ENCODE measurements at regions not wholly inside any gene's neighbourhood (a gene's known extent, or its start where the extent isn't known, plus 50 kb on each side); places are given as distances from the start of the nearest gene placed in this dataset.

DNA sequence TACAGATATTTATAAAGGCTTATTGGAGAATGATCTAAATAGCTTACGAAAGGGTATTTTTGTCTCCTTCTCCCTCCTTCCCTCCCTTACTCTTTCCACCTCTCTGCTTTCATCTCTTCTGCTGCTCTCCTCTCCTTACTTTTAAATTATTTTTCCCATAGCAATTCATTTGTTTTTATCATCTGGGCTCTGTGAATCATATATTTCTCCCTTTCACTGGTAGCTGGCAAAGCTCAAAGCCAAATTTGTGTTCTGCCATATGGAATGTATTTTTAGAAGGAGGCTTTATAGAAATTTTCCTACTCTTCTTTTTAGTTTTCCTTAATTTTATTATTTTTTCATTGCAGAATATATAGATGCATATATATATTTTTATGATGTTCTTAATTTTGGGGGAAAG lies 385.8 kb downstream of the C3orf38 start:
- no peak for TF ChIP-seq EP300 (IDR thresholded peaks at IDR 0.05; ENCODE audit: borderline replicate concordance in 1 of 2, low read depth in 1 of 2, low read length in 1 of 2)
- TF ChIP-seq SMC3 (IDR thresholded peaks at IDR 0.05; ENCODE audit: low read depth, low read length) = no peak
- TF ChIP-seq CTCF (IDR thresholded peaks at IDR 0.05) = no peak
- TF ChIP-seq TAF1 (IDR thresholded peaks at IDR 0.05; ENCODE audit: borderline replicate concordance, low read depth, low read length) = no peak
- TF ChIP-seq, protein P1, sequence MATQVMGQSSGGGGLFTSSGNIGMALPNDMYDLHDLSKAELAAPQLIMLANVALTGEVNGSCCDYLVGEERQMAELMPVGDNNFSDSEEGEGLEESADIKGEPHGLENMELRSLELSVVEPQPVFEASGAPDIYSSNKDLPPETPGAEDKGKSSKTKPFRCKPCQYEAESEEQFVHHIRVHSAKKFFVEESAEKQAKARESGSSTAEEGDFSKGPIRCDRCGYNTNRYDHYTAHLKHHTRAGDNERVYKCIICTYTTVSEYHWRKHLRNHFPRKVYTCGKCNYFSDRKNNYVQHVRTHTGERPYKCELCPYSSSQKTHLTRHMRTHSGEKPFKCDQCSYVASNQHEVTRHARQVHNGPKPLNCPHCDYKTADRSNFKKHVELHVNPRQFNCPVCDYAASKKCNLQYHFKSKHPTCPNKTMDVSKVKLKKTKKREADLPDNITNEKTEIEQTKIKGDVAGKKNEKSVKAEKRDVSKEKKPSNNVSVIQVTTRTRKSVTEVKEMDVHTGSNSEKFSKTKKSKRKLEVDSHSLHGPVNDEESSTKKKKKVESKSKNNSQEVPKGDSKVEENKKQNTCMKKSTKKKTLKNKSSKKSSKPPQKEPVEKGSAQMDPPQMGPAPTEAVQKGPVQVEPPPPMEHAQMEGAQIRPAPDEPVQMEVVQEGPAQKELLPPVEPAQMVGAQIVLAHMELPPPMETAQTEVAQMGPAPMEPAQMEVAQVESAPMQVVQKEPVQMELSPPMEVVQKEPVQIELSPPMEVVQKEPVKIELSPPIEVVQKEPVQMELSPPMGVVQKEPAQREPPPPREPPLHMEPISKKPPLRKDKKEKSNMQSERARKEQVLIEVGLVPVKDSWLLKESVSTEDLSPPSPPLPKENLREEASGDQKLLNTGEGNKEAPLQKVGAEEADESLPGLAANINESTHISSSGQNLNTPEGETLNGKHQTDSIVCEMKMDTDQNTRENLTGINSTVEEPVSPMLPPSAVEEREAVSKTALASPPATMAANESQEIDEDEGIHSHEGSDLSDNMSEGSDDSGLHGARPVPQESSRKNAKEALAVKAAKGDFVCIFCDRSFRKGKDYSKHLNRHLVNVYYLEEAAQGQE (IDR thresholded peaks at IDR 0.05; ENCODE audit: low read depth, low read length) = no peak
- TF ChIP-seq POLR2AphosphoS5 (IDR thresholded peaks at IDR 0.05; ENCODE audit: low read depth, low read length) = no peak
